ENCODE measurements at regions not wholly inside any gene's neighbourhood (a gene's known extent, or its start where the extent isn't known, plus 50 kb on each side); places are given as distances from the start of the nearest gene placed in this dataset.

DNA sequence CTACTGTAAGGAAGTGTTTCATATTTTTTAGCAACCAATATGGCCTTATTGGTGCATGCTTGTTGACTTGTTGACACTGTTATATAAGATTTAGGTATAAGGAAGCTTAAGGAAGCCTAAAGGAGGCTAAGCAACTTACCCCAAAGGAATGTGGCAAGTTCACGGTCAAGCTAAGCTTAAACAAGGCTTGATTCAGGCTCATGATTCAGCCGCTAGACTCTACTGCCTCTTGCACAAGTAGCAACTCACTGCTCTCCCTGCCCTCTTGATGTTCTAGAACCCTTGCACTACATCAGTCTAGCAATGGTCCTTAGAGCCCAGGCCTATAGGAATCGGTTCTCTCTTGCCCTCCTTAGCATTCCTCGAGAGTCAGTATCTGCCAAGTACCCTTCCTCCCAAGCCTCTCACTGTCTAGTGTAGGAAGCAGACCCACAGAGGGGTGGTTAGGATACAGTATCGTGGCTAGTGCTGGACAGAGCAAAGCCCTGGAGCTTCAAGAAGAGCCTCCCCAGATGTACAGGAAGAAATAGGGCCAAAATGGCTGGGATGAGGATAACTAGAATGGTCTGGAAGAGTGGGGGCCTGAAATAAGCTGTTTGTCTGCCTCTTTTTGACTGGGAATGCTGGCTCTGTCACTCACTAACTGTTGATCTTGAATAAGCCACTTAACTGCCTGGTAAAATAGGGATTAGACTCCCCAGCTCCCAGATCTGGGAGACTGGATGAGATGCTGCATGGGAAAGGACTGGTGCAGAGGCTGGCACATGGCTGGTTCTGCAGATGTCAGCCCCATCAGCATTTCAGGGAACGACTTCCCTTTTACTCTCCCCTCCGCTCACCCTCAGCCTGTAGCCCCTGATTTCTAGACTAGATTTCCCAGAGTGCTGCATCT lies 122.2 kb downstream of the NAV1 start:
- DNase-seq: no peak

- no peak for DNase-seq
These were observed 123.0 kb downstream of the NAV1 start for GRCh38 chr1:201661823-201662359.

GRCh38 chr1:201662646-201663045 lies 123.7 kb downstream of the NAV1 start:
- no peak for DNase-seq

GRCh38 chr1:201663491-201664113 lies 124.7 kb downstream of the NAV1 start:
- DNase-seq: no peak

DNA sequence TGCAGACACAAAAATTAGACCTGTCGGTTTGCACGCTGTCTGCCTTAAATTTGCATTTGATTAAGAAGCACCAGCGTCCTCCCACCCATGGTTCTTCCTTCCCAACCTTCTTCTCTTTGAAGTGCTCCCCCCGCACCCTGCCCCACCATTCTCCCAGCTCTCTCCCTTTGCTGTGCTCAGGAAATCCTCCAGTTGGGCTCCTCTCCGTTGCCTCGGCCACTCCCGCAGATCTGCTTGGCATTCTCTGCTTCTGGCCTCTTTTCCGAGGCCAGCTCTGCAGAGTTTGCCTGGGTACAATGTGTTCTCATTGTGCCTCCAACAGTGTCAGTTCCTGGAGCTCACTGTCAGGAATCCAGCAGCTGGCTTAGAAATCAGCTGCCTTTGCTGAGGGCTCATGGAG lies 126.1 kb downstream of the NAV1 start:
- no peak for DNase-seq

GRCh38 chr1:201666102-201666501 lies 127.2 kb downstream of the NAV1 start:
- no peak for DNase-seq

DNA sequence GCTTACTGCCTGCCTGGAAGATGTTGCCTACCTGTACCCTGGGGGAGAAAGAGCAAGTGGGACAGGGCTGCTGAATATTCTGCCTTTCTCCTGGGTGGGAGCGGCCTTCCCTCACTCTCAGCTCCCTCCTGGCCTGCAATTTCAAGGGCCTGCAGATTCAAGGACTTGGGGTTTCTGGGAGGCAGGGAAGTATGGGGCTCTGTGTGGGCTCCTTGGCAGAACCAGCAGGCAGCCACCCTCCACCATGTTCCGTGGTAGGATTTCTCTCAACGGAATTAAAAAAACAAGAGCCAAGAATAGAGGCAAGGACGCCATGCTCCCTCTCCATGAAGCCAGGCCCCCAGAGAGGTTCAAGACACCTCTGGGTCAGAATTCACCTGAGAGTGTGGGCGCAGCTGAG lies 127.7 kb downstream of the NAV1 start:
- DNase-seq: no peak

DNA sequence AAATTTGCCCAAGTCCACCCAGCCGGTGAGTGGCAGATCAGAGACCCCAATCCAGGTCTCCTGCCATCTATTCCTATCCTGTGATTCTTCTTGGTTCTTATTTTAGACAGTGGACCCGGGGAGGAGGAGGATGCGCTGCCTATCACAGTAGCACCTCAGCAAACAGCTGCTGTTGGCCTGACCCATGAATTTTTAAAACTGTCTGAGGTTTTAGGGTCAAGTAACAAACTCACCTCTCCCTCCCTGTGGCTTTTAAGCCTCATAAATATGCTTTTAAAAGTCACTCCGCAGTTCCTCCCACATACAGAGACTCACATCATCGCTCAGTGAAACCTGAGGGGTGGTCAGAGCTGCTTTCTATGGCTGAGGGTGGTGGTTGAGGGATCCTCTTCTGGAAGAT lies 128.6 kb downstream of the NAV1 start:
- DNase-seq: no peak

DNA sequence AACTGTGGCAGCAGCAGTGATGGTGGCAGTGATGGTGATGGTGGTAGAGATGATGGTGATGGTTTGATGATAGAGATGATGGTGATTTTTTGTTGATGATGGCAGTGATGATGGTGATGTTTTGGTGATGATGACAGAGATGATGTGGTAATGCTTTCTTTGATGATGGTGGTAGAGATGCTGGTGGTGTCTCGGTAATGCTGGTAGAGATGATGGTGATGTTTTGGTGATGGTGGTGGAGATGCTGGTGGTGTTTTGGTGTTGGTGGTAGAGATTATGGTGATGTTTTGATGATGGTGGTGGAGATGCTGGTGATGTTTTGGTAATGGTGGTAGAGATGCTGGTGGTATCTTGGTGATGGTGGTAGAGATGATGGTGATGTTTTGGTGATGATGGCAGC lies 131.6 kb downstream of the NAV1 start:
- DNase-seq: no peak

GRCh38 chr1:201672685-201673084 lies 133.8 kb downstream of the NAV1 start:
- no peak for DNase-seq

DNA sequence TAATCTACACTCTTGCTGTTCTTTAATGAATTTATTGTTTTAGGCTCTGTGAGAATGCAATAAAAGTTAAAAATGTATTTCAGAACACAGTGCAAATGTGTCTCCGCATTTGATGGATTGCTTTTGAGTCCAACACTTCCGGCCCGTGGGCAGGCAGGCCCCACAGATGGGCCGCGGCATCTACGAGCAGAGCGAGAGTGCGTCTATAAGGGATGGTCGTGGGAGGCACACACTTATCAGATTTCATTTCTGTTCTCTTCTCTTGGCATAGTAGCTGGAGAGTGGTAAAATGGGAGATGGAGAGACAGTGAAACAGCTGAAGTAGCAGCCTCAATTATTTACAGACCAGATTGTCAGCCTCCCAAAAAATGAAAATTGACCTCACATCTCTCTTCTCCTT lies 134.2 kb downstream of the NAV1 start:
- no peak for DNase-seq

GRCh38 chr1:201673915-201674314 lies 135.0 kb downstream of the NAV1 start:
- no peak for DNase-seq

- no peak for DNase-seq
These were observed 136.2 kb downstream of the NAV1 start for GRCh38 chr1:201675143-201675542.

GRCh38 chr1:201676197-201676596 lies 137.3 kb downstream of the NAV1 start:
- DNase-seq: no peak

DNA sequence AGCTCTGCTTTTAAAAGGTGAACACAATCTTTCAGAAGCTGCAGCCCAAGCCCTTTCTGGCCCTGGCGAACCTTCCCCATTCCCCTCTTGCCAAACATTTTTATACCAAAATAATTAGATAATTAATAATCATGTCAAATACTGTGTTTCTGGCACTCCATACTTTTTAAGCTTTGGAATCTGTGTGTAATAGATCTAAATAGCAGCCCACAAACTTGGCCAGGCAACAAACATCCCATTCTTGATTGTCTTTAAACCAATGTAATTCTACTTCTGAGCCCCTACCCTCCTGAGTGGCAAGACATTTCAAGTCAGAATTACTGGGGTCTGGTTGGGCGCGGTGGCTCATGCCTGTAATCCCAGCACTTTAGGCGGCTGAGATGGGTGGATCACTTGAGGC lies 137.7 kb downstream of the NAV1 start:
- no peak for DNase-seq

GRCh38 chr1:201678264-201679101 lies 139.6 kb downstream of the NAV1 start:
- no peak for DNase-seq

DNA sequence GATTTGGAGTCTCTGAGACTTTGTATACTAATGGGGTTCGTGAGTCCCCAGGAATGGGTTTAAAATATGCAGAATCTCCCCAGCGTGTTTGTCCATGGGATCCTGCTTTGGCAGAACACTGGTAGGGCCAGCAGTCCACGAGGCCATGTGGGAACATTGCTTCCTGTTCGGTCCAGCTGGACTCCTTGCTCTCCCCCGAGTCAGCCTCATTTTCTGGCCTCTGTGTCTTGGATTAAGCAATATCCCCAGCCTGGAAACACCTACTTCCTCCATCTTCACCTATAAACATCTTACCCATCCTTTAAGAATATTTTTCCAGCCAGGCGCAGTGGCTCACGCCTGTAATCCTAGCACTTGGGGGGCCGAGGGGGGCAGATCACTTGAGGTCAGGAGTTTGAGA lies 142.4 kb downstream of the NAV1 start:
- no peak for DNase-seq

DNA sequence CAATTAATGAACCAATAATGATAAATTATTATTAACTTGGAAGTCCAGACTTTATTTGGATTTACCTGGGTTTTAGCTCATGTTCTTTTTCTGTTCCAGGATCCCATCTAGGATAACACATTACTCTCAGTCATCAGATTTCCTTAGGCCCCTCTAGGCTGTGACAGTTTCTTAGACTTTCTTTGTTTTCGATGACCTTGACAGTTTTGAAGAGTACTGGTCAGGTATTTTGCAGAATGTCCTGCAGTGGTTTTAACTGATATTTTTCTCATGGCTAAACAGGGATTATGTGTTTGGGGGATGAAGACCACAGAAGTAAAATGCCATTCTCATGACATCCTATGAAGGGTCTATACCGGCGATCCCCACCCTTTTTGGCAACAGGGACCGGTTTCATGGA lies 144.0 kb downstream of the NAV1 start:
- no peak for DNase-seq

GRCh38 chr1:201683397-201683796 lies 144.5 kb downstream of the NAV1 start:
- no peak for DNase-seq

GRCh38 chr1:201685485-201685884 lies 143.5 kb upstream of the IPO9 start:
- no peak for DNase-seq

- DNase-seq: no peak
These were observed 142.1 kb upstream of the IPO9 start for GRCh38 chr1:201686714-201687455.

DNA sequence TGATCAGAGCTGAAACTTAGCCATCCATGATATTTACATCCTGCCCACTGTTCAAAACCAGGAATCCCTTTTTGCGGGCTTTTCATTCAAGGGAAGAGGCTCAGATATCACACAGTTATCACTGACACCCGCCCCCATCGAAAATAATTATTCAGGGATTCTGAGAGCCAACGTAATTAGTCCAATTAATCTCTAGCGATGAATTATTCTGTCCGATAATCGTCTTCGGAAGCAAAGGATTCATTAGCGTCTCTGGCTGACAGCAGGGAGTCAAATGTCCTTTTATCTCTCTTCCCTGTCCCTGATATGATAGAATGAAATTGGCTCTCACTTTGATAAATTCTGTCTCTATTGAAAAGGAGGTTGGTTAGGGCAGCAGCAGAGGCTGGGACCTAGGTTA lies 140.4 kb upstream of the IPO9 start:
- DNase-seq: no peak

GRCh38 chr1:201689647-201690046 lies 139.3 kb upstream of the IPO9 start:
- no peak for DNase-seq
